ENCODE measurements at regions not wholly inside any gene's neighbourhood (a gene's known extent, or its start where the extent isn't known, plus 50 kb on each side); places are given as distances from the start of the nearest gene placed in this dataset.

GRCh38 chr3:107880702-107881101 is 210.1 kb downstream of the CD47 start:
- no peak for TF ChIP-seq EZH2phosphoT487 (IDR thresholded peaks at IDR 0.05; ENCODE audit: borderline replicate concordance)
- TF ChIP-seq CTCF (conservative IDR thresholded peaks at IDR 0.05; ENCODE audit: low read length): no peak
- no peaks in the 10 kb centered on the region for H3K9me3 ChIP-seq (ENCODE audit: insufficient read depth, low read depth, low read length)
- H2AFZ ChIP-seq (ENCODE audit: low read length): no peak overlapping the region
- H3K4me3 ChIP-seq (ENCODE audit: low read length, poor library complexity, severe bottlenecking): no peak overlapping the region
- no peak overlapping the region for H3K9ac ChIP-seq (ENCODE audit: low read depth, low read length, poor library complexity, severe bottlenecking)
- no peaks in the 10 kb centered on the region for H3F3A ChIP-seq (ENCODE audit: low read depth)
- H3K27me3 ChIP-seq (ENCODE audit: insufficient read depth, low read length, poor library complexity, severe bottlenecking): no peaks in the 10 kb centered on the region
- H3K9me2 ChIP-seq (replicated peaks; ENCODE audit: low read depth, low read length): no peaks in the 10 kb centered on the region
- H3K36me3 ChIP-seq (ENCODE audit: insufficient read depth, low read length): no peaks in the 10 kb centered on the region
- H3K79me2 ChIP-seq (ENCODE audit: insufficient read depth, low read length): no peaks in the 10 kb centered on the region
- no peaks in the 10 kb centered on the region for H4K20me1 ChIP-seq (ENCODE audit: insufficient read depth, low read length, poor library complexity, severe bottlenecking)
- no peaks in the 10 kb centered on the region for H3K4me1 ChIP-seq (ENCODE audit: insufficient read depth, low read length, poor library complexity, severe bottlenecking)
- H3K4me2 ChIP-seq (ENCODE audit: low read depth, low read length, poor library complexity, severe bottlenecking): no peak overlapping the region

GRCh38 chr3:107877936-107878335 is 212.9 kb downstream of the CD47 start:
- H3K27me3 ChIP-seq (ENCODE audit: insufficient read depth, low read length, poor library complexity, severe bottlenecking): no peaks in the 10 kb centered on the region
- H2AFZ ChIP-seq (ENCODE audit: low read length): no peak overlapping the region
- no peaks in the 10 kb centered on the region for H3K36me3 ChIP-seq (ENCODE audit: insufficient read depth, low read length)
- no peak overlapping the region for H3K4me3 ChIP-seq (ENCODE audit: low read length, poor library complexity, severe bottlenecking)
- TF ChIP-seq EZH2phosphoT487 (IDR thresholded peaks at IDR 0.05; ENCODE audit: borderline replicate concordance): no peak
- TF ChIP-seq CTCF (conservative IDR thresholded peaks at IDR 0.05; ENCODE audit: low read length): no peak
- H3K79me2 ChIP-seq (ENCODE audit: insufficient read depth, low read length): no peaks in the 10 kb centered on the region
- no peak overlapping the region for H3K9ac ChIP-seq (ENCODE audit: low read depth, low read length, poor library complexity, severe bottlenecking)
- H3K9me3 ChIP-seq (ENCODE audit: insufficient read depth, low read depth, low read length): no peaks in the 10 kb centered on the region
- no peaks in the 10 kb centered on the region for H4K20me1 ChIP-seq (ENCODE audit: insufficient read depth, low read length, poor library complexity, severe bottlenecking)
- no peaks in the 10 kb centered on the region for H3F3A ChIP-seq (ENCODE audit: low read depth)
- no peaks in the 10 kb centered on the region for H3K9me2 ChIP-seq (replicated peaks; ENCODE audit: low read depth, low read length)
- no peaks in the 10 kb centered on the region for H3K4me1 ChIP-seq (ENCODE audit: insufficient read depth, low read length, poor library complexity, severe bottlenecking)
- no peak overlapping the region for H3K4me2 ChIP-seq (ENCODE audit: low read depth, low read length, poor library complexity, severe bottlenecking)

GRCh38 chr3:107870943-107871638 is 219.7 kb downstream of the CD47 start:
- Histone ChIP-seq H3K79me2 (ENCODE audit: insufficient read depth, low read length) (no peaks in the 10 kb centered on the region), H3F3A (ENCODE audit: low read depth) (no peaks in the 10 kb centered on the region), H3K9me3 (ENCODE audit: insufficient read depth, low read depth, low read length) (no peaks in the 10 kb centered on the region), H3K9ac (ENCODE audit: low read depth, low read length, poor library complexity, severe bottlenecking) (no peak overlapping the region), H3K4me1 (ENCODE audit: insufficient read depth, low read length, poor library complexity, severe bottlenecking) (no peaks in the 10 kb centered on the region), H3K4me2 (ENCODE audit: low read depth, low read length, poor library complexity, severe bottlenecking) (no peak overlapping the region), H3K27me3 (ENCODE audit: insufficient read depth, low read length, poor library complexity, severe bottlenecking) (no peaks in the 10 kb centered on the region), H3K4me3 (ENCODE audit: low read length, poor library complexity, severe bottlenecking) (no peak overlapping the region), H3K36me3 (ENCODE audit: insufficient read depth, low read length) (no peaks in the 10 kb centered on the region), H2AFZ (ENCODE audit: low read length) (no peak overlapping the region; the same call in 1 of the 2 replicates), H4K20me1 (ENCODE audit: insufficient read depth, low read length, poor library complexity, severe bottlenecking) (no peaks in the 10 kb centered on the region), H3K9me2 (replicated peaks; ENCODE audit: low read depth, low read length) (no peaks in the 10 kb centered on the region)
- TF ChIP-seq CTCF (conservative IDR thresholded peaks at IDR 0.05; ENCODE audit: low read length) (no peak), EZH2phosphoT487 (IDR thresholded peaks at IDR 0.05; ENCODE audit: borderline replicate concordance) (no peak)
